ENCODE measurements at regions not wholly inside any gene's neighbourhood (a gene's known extent, or its start where the extent isn't known, plus 50 kb on each side); places are given as distances from the start of the nearest gene placed in this dataset.
"Not testable (repeated sequence)": the region's sequence is repeated elsewhere in the genome, so short reads cannot be mapped to it uniquely, and the experiment has no call there.

DNA sequence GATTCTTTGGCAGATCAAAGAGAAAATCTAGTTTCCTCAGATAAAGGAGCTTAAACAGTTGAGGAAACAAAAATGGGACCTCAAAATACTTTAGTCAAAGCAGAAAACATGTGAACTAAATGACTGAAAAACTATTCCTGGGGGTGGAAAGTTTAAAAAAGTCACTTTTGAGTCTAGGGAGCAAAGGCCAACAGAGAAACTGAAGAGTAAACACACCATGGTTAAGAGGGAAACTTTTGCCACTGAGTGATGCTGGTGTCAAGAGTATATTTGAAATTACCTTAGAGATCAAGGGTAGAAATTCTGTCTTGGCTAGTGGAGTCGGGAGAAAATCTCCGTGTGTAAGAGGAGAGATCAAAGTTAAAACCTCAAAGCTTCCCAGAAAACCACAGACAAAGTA lies 501.2 kb upstream of the ADGRL4 start:
- Histone ChIP-seq H3K27ac (ENCODE audit: insufficient read depth, low read depth, low read length, poor library complexity, severe bottlenecking) (no peak overlapping the region), H3K4me1 (ENCODE audit: control insufficient read depth, insufficient read depth, low read length) (no peaks in the 10 kb centered on the region), H3K4me3 (ENCODE audit: insufficient read depth, low read depth, low read length) (no peak overlapping the region), H3K9me3 (ENCODE audit: control insufficient read depth, low read length) (no peaks in the 10 kb centered on the region), H3K36me3 (ENCODE audit: control insufficient read depth, insufficient read depth, low read length) (no peaks in the 10 kb centered on the region), H3K27me3 (ENCODE audit: control insufficient read depth, insufficient read depth, low read length, poor library complexity, severe bottlenecking) (no peaks in the 10 kb centered on the region)
- WGBS, 2 experiments = 93 to 100% methylated on average over 2 of the region's 2 CpGs

DNA sequence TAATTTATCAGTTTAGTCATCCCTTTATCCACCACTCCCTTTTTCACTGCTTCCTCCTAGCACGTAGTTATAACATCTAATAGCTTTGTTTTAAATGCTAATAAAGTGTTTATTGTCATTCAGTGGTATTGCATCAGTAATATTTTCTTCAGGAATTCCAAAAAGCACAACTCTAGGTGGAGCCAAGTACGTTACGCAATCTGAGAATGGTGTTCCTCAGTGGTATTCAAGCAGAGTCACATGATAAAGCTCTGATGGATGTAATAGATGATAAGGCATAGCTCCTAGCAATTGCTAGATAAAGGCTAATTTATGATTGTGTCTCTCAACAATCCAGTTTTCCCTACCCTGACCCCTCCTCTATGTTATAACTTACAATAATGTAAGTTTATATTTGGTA lies 494.6 kb upstream of the ADGRL4 start:
- H3K27me3 ChIP-seq (ENCODE audit: control insufficient read depth, insufficient read depth, low read length, poor library complexity, severe bottlenecking) = no peaks in the 10 kb centered on the region
- no peak overlapping the region for H3K27ac ChIP-seq (ENCODE audit: insufficient read depth, low read depth, low read length, poor library complexity, severe bottlenecking)
- H3K4me3 ChIP-seq (ENCODE audit: insufficient read depth, low read depth, low read length) = no peak overlapping the region
- no peaks in the 10 kb centered on the region for H3K9me3 ChIP-seq (ENCODE audit: control insufficient read depth, low read length)
- no peaks in the 10 kb centered on the region for H3K4me1 ChIP-seq (ENCODE audit: control insufficient read depth, insufficient read depth, low read length)
- 95 to 100% methylated on average over 2 of the region's 3 CpGs for WGBS, 2 experiments
- H3K36me3 ChIP-seq (ENCODE audit: control insufficient read depth, insufficient read depth, low read length) = no peaks in the 10 kb centered on the region

DNA sequence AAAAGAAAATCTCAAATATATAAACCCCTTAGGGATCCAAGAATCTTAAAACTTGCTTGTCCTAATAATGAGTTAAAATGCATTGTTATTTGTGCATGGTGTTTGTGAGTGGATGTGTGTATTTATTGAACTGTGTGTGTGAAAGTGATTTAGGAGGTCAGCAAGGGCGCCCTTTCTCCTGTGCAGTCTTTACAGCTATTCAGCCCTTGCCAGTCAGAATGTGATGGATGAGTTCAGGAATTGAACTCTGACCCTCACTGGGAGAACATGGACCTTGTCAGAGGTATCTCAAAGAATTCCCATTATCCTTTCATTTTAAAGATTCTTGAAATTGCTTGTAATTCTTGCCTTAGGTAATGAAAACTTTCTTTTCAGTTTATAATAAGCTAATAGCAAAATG lies 493.0 kb upstream of the ADGRL4 start:
- WGBS, 2 experiments = 53 to 69% methylated on average over 1 of the region's 1 CpG
- H3K36me3 ChIP-seq (ENCODE audit: control insufficient read depth, insufficient read depth, low read length) = no peaks in the 10 kb centered on the region
- H3K9me3 ChIP-seq (ENCODE audit: control insufficient read depth, low read length) = no peaks in the 10 kb centered on the region
- no peak overlapping the region for H3K4me3 ChIP-seq (ENCODE audit: insufficient read depth, low read depth, low read length)
- no peak overlapping the region for H3K27ac ChIP-seq (ENCODE audit: insufficient read depth, low read depth, low read length, poor library complexity, severe bottlenecking)
- H3K4me1 ChIP-seq (ENCODE audit: control insufficient read depth, insufficient read depth, low read length) = no peaks in the 10 kb centered on the region
- H3K27me3 ChIP-seq (ENCODE audit: control insufficient read depth, insufficient read depth, low read length, poor library complexity, severe bottlenecking) = no peaks in the 10 kb centered on the region

DNA sequence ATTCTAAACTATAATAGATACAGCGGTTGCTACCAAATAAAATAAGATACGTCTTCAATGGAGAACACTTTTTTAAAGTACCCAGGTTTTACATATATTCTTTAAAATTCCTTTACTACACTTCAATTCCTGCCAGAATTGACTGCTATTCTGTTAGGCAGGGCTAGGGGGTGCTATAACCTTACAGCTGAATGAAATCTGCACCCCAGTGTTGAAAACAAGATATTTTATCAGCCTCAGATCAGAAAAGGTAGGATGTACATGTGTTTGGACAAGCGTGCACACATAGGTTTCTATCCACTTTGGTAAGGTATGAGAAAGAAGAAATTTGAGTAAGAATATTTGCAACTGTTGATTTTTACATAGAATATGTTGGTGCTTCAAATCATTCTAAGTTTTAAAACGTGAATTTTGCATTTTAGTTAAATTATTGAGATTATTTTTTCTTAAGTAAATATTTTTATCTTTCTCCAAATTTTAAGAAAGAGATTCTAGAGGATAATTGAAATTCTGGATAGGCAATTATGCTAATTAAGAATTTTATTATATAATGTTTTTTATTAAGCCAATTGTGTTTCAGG lies 490.8 kb upstream of the ADGRL4 start:
- H3K4me1 ChIP-seq (ENCODE audit: control insufficient read depth, insufficient read depth, low read length) = no peaks in the 10 kb centered on the region
- H3K9me3 ChIP-seq (ENCODE audit: control insufficient read depth, low read length) = no peaks in the 10 kb centered on the region
- H3K36me3 ChIP-seq (ENCODE audit: control insufficient read depth, insufficient read depth, low read length) = no peaks in the 10 kb centered on the region
- no peaks in the 10 kb centered on the region for H3K27me3 ChIP-seq (ENCODE audit: control insufficient read depth, insufficient read depth, low read length, poor library complexity, severe bottlenecking)
- no peak overlapping the region for H3K4me3 ChIP-seq (ENCODE audit: insufficient read depth, low read depth, low read length)
- 25 to 39% methylated on average over 3 of the region's 4 CpGs for WGBS, 2 experiments
- H3K27ac ChIP-seq (ENCODE audit: insufficient read depth, low read depth, low read length, poor library complexity, severe bottlenecking) = no peak overlapping the region

DNA sequence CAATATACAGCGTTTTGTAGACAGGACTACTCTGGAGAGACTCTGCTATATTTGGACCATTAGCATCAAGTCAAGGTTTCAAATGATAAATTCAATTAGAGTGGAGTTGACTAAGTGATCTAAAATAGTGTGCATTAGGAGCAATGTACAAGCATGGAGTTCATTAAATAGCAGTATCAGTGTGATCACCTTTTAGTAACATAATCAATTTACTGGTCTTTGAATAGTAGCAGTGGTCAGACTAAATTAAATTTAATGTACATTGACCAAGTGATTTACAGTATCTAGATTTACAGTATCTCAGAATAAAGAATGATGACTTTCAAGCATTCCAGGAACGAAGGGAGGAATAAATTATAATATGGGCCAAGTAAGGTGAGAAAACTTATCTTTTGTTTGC lies 489.6 kb upstream of the ADGRL4 start:
- no peak overlapping the region for H3K4me3 ChIP-seq (ENCODE audit: insufficient read depth, low read depth, low read length)
- no peaks in the 10 kb centered on the region for H3K36me3 ChIP-seq (ENCODE audit: control insufficient read depth, insufficient read depth, low read length)
- WGBS, 2 experiments = 85 to 92% methylated on average over 2 of the region's 2 CpGs
- H3K27me3 ChIP-seq (ENCODE audit: control insufficient read depth, insufficient read depth, low read length, poor library complexity, severe bottlenecking) = no peaks in the 10 kb centered on the region
- H3K4me1 ChIP-seq (ENCODE audit: control insufficient read depth, insufficient read depth, low read length) = no peaks in the 10 kb centered on the region
- no peak overlapping the region for H3K27ac ChIP-seq (ENCODE audit: insufficient read depth, low read depth, low read length, poor library complexity, severe bottlenecking)
- no peaks in the 10 kb centered on the region for H3K9me3 ChIP-seq (ENCODE audit: control insufficient read depth, low read length)

DNA sequence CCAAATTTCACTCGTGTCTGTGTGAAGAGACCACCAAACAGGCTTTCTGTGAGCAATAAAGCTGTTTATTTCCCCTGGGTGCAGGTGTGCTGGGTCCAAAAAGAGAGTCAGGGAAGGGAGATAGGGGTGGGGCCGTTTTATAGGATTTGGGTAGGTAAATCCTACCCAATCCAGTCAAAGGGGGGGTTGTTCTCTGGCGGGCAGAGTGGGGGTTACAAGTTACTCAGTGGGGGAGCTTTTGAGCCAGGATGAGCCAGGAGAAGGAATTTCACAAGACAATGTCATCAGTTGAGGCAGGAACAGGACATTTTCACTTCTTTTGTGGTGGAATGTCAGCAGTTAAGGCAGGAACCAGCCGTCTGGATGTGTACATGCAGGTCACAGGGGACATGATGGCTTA lies 487.2 kb upstream of the ADGRL4 start:
- not testable (repeated sequence) for H3K4me3 ChIP-seq (ENCODE audit: insufficient read depth, low read depth, low read length); H3K4me1 ChIP-seq (ENCODE audit: control insufficient read depth, insufficient read depth, low read length); H3K36me3 ChIP-seq (ENCODE audit: control insufficient read depth, insufficient read depth, low read length); H3K27ac ChIP-seq (ENCODE audit: insufficient read depth, low read depth, low read length, poor library complexity, severe bottlenecking); H3K27me3 ChIP-seq (ENCODE audit: control insufficient read depth, insufficient read depth, low read length, poor library complexity, severe bottlenecking); H3K9me3 ChIP-seq (ENCODE audit: control insufficient read depth, low read length)
- 72 to 74% methylated on average over 4 of the region's 4 CpGs for WGBS, 2 experiments

DNA sequence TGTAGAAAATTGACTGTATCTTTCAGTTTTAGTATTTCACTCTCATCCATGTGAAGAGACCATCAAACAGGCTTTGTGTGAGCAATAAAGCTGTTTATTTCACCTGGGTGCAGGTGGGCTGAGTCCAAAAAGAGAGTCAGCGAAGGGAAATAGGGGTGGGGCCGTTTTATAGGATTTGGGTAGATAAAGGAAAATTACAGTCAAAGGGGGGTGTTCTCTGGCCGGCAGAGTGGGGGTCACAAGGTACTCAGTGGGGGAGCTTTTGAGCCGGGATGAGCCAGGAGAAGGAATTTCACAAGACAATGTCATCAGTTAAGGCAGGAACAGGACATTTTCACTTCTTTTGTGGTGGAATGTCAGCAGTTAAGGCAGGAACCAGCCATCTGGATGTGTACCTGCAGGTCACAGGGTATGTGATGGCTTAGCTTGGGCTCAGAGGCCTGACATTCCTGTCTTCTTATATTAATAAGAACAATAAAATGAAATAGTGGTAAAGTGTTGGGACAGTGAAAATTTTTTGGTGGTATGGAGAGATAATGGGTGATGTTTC lies 482.1 kb upstream of the ADGRL4 start:
- not testable (repeated sequence) for H3K27ac ChIP-seq (ENCODE audit: insufficient read depth, low read depth, low read length, poor library complexity, severe bottlenecking); H3K27me3 ChIP-seq (ENCODE audit: control insufficient read depth, insufficient read depth, low read length, poor library complexity, severe bottlenecking); H3K9me3 ChIP-seq (ENCODE audit: control insufficient read depth, low read length); H3K4me3 ChIP-seq (ENCODE audit: insufficient read depth, low read depth, low read length); H3K4me1 ChIP-seq (ENCODE audit: control insufficient read depth, insufficient read depth, low read length); H3K36me3 ChIP-seq (ENCODE audit: control insufficient read depth, insufficient read depth, low read length)
- 46 to 53% methylated on average over 4 of the region's 4 CpGs for WGBS, 2 experiments

DNA sequence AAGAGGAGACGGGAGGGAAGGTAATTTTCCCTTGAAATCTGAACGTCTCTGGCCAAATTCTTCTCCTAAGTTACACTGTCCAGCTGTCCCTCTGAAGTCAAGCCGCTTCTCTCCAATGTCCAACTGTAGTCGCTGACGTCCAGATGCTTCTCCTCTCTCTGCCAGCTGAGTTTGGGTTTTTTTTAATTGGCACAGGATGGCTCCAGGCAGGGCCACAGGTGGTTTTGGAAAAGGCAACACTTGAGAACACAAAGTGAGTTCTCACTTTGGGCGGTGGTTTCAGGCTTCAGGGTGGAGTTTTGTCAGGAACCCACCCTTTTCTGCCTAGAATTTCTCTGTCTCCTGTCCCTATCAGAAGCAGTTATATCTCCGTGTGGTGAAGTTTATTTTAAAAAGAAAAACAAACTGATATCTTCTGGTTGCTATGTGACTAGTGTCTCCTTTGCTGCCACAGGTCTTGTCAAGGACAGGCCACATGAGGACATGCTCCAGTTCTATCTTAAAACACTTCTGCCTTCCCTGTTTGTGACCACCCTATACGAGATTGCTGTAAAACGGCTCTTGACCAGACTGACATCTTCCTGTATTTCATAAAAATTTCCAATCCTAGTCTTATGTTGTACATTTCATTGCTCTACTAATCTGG lies 472.3 kb upstream of the ADGRL4 start:
- Histone ChIP-seq H3K4me3 (ENCODE audit: insufficient read depth, low read depth, low read length) (no peak overlapping the region), H3K36me3 (ENCODE audit: control insufficient read depth, insufficient read depth, low read length) (no peaks in the 10 kb centered on the region), H3K4me1 (ENCODE audit: control insufficient read depth, insufficient read depth, low read length) (no peaks in the 10 kb centered on the region), H3K9me3 (ENCODE audit: control insufficient read depth, low read length) (no peaks in the 10 kb centered on the region), H3K27me3 (ENCODE audit: control insufficient read depth, insufficient read depth, low read length, poor library complexity, severe bottlenecking) (no peaks in the 10 kb centered on the region), H3K27ac (ENCODE audit: insufficient read depth, low read depth, low read length, poor library complexity, severe bottlenecking) (no peak overlapping the region)
- WGBS, 2 experiments = 92% methylated on average over 9 of the region's 9 CpGs

DNA sequence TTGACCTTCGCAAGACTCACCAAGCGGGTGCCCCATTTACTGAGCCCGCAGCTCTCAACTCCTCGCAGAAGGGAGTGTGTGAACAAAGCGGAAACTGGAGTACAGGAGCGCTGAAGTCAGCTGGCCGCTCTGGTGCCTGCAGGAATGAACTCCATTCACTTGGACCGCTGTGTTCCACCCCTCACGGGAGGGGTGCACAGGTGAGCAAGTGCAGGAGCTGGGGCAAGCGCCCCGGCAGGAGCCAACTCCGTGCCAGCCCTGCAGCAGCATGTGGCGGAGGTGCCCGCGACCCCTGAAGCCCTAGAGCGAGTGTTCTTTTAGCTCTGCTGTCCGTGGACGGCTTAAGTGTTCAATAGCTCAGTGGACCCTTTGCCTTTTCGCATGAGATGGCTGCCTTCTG lies 471.6 kb upstream of the ADGRL4 start:
- H3K9me3 ChIP-seq (ENCODE audit: control insufficient read depth, low read length) = no peaks in the 10 kb centered on the region
- no peaks in the 10 kb centered on the region for H3K27me3 ChIP-seq (ENCODE audit: control insufficient read depth, insufficient read depth, low read length, poor library complexity, severe bottlenecking)
- H3K27ac ChIP-seq (ENCODE audit: insufficient read depth, low read depth, low read length, poor library complexity, severe bottlenecking) = no peak overlapping the region
- no peaks in the 10 kb centered on the region for H3K36me3 ChIP-seq (ENCODE audit: control insufficient read depth, insufficient read depth, low read length)
- H3K4me1 ChIP-seq (ENCODE audit: control insufficient read depth, insufficient read depth, low read length) = no peaks in the 10 kb centered on the region
- H3K4me3 ChIP-seq (ENCODE audit: insufficient read depth, low read depth, low read length) = no peak overlapping the region
- WGBS, 2 experiments = 95 to 96% methylated on average over 19 of the region's 19 CpGs

DNA sequence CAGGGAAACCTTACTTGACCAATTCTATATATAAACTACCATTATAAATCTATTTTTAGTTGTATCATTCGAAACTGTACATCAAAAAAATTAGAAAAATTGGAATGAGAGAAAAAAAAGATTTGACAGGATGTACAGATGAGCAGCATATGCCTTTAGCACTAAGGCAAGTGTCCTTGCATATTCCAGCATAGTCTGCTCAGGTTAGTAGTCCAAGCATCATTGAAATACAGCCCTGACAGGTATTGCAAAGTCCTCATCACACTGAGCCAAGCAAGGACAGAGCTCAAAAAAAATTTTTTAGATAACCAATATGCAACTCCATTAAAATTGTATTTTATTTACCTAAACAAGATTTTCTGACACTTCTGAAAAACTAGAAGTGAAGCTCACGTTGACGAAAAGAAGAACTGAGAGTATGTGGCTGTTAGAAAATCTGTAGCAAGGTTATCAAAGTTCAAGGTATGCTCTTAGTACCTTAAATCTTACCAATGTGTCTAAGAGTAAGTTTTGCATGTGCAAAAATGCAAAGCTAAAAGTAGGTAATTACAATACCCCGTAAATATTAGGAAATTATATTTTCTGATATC lies 465.6 kb upstream of the ADGRL4 start:
- 83 to 96% methylated on average over 1 to 3 of the region's 4 CpGs for WGBS, 2 experiments

More for the DNA sequence above, 465.6 kb upstream of the ADGRL4 start:
- no peaks in the 10 kb centered on the region for H3K9me3 ChIP-seq (ENCODE audit: control insufficient read depth, low read length)
- no peak overlapping the region for H3K27ac ChIP-seq (ENCODE audit: insufficient read depth, low read depth, low read length, poor library complexity, severe bottlenecking)
- H3K4me1 ChIP-seq (ENCODE audit: control insufficient read depth, insufficient read depth, low read length) = no peaks in the 10 kb centered on the region
- no peaks in the 10 kb centered on the region for H3K27me3 ChIP-seq (ENCODE audit: control insufficient read depth, insufficient read depth, low read length, poor library complexity, severe bottlenecking)
- H3K4me3 ChIP-seq (ENCODE audit: insufficient read depth, low read depth, low read length) = no peak overlapping the region
- no peaks in the 10 kb centered on the region for H3K36me3 ChIP-seq (ENCODE audit: control insufficient read depth, insufficient read depth, low read length)
